HG02938 (cell line): ENCODE measurements at regions not wholly inside any gene's neighbourhood (a gene's known extent, or its start where the extent isn't known, plus 50 kb on each side); places are given as distances from the start of the nearest gene placed in this dataset.
"Not testable (repeated sequence)": the region's sequence is repeated elsewhere in the genome, so short reads cannot be mapped to it uniquely, and the experiment has no call there.

Source experiments
- ATAC-seq: cut with Tn5 transposase; IDR thresholded peaks from one replicate; pipeline ENCODE4 v1.9.1; 2021; ENCODE audit warnings: mild to moderate bottlenecking, moderate library complexity; ENCODE audit not compliant: unreplicated experiment

DNA sequence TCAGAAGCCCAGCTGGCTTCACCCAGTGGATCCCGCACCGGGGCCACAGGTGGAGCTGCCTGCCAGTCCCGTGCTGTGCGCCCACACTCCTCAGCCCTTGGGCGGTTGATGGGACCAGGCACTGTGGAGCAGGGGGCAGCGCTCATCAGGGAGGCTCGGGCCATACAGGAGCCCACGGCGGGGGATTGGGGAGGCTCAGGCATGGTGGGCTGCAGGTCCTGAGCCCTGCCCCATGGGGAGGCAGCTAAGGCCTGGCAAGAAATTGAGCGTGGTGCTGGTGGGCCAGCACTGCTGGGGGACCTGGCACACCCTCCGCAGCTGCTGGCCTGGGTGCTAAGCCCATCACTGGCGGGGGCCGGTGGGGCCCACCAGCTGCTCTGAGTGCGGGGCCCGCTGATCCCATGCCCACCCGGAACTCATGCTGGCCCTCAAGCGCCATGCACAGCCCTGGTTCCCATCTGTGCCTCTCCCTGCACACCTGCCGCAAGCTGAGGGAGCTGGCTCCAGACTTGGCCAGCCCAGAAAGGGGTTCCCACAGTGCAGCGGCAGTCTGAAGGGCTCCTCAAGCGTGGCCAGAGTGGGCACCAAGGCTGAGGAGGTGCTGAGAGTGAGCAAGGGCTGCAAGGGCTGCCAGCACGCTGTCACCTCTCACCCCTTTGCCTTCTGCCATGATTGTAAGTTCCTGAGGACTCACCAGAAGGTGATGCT is 705.1 kb downstream of the STPG2 start:
- not testable (repeated sequence) for ATAC-seq

DNA sequence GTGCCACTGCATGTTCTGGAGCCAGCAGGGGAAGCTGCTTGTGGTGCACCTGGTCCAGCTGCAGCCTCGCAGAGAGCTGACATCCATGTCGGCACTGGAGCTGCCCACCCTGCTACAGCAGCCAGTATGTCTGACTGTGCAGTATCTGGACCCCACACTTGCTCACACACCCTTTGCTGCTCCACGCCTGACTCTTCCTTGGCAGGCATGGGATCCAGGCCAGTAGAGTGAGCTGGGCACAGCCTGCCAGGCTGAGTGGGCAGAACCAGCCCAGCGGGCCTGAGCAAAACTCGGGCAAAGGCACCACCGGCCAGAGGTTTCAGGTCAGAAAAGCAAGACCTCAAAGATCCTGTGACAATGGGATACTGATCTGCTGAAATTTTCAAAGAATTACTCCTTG is 690.1 kb downstream of the STPG2 start:
- ATAC-seq, result no peak

- no peak for ATAC-seq
Observed at GRCh38 chr4:97457253-97457652, 686.0 kb downstream of the STPG2 start.

- ATAC-seq, result no peak
Observed at GRCh38 chr4:97468272-97468671, 675.0 kb downstream of the STPG2 start.

GRCh38 chr4:97475621-97476020 is 667.7 kb downstream of the STPG2 start:
- no peak for ATAC-seq

GRCh38 chr4:97477974-97478373 is 665.3 kb downstream of the STPG2 start:
- ATAC-seq, result no peak

- no peak for ATAC-seq
Observed at GRCh38 chr4:97479388-97479787, 663.9 kb downstream of the STPG2 start.

DNA sequence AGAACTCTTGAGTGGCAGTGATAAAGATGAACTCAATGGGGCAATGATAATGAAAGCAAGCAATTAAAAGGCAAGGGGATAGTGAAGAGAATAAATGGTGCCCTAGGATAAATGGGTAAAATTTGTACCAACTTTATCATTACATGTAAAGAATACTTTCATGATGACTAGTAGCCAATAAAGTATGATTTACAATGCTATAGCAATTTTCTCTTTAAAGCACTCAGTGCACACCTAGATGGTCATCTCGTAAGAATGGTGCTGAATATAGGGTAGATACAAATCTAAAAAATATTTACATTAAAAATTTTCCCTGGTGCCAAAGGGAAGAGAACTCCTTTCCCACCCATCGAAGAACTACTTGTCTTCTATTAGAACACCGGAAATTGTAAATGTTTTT is 651.4 kb downstream of the STPG2 start:
- no peak for ATAC-seq

- no peak for ATAC-seq
Observed at GRCh38 chr4:97493815-97494518, 649.3 kb downstream of the STPG2 start.

DNA sequence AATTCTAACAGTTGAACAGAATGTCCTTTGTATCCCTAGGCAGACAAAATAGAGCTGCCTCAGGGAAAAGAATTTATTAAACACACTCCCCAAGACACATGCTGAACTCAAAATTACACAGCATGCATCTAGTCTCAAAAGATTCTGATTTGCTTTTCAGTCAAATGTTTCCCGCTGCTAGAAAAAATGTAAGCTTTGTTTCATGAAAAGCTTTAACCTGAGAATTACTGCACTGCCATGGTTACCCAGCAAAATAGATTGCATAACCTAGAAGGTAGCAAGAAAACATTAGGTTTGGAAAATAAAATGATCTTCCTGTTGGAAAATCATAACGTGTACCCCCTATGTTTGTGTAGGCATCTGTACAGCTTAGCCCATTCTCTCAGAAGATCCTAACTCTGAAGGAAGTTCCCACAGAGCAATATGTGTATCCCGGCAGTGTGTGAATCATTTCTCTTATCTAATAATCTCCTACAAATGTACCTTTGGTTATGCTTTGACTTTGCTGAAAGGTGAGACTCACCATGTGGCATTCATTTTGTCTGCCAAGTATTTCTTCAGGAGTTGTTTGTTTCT is 646.9 kb downstream of the STPG2 start:
- no peak for ATAC-seq

DNA sequence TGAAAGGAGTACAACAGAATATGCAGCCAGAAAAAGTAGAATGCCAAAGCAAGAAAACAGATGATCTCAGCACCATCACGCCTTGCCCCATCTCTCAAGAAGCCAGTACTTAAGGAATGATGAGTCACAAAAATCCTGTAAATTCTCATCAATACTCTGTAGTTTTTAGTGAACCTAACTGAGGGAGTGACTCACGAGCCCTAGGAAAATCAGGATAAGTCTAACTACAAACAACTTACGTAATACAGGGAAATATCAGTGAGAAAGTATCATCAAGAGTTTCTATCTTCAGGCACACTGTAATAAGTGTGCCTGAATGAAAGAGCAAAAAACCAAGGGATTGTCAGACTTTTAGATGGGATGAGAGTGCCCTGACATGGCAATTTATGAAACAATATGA is 644.4 kb downstream of the STPG2 start:
- no peak for ATAC-seq

DNA sequence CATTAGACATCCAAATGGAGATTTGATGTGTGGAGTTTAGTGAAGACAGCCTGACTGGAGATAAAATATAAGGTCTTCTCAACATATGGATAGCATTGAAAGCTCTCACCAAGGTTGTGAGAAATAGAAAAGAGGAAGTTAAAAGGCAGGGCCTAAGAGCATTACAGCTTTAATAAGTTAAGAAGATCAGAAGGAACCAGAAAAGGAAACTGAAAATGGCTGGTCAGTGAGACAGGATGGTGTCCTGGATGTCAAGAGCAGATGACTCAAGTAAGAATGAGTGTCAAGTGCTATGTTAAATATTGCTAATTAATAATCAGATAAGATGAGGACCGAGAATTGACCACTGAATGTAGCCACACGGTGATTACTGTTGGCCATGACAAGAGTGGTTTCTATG is 642.9 kb downstream of the STPG2 start:
- peak; percentile 97 for ATAC-seq

- ATAC-seq, result no peak
Observed at GRCh38 chr4:97504713-97505112, 638.6 kb downstream of the STPG2 start.

GRCh38 chr4:97507587-97508245 is 635.6 kb downstream of the STPG2 start:
- no peak for ATAC-seq
